ENCODE measurements at regions not wholly inside any gene's neighbourhood (a gene's known extent, or its start where the extent isn't known, plus 50 kb on each side); places are given as distances from the start of the nearest gene placed in this dataset.

GRCh38 chr7:41175435-41175834 lies 527.5 kb downstream of the INHBA start:
- DNase-seq (ENCODE audit: low spot score), result no peak

GRCh38 chr7:41174521-41174920 lies 528.4 kb downstream of the INHBA start:
- DNase-seq (ENCODE audit: low spot score), result no peak

- no peak for DNase-seq (ENCODE audit: low spot score)
These were observed 532.4 kb downstream of the INHBA start for GRCh38 chr7:41170466-41170865.

- DNase-seq (ENCODE audit: low spot score), result no peak
These were observed 533.6 kb downstream of the INHBA start for GRCh38 chr7:41169317-41169716.

GRCh38 chr7:41167836-41168235 lies 535.1 kb downstream of the INHBA start:
- DNase-seq (ENCODE audit: low spot score), result no peak

GRCh38 chr7:41164440-41164839 lies 538.5 kb downstream of the INHBA start:
- no peak for DNase-seq (ENCODE audit: low spot score)

GRCh38 chr7:41163991-41164390 lies 538.9 kb downstream of the INHBA start:
- DNase-seq (ENCODE audit: low spot score), result no peak

GRCh38 chr7:41162612-41163011 lies 540.3 kb downstream of the INHBA start:
- DNase-seq (ENCODE audit: low spot score), result no peak

GRCh38 chr7:41161041-41161587 lies 541.8 kb downstream of the INHBA start:
- DNase-seq (ENCODE audit: low spot score), result no peak

GRCh38 chr7:41156268-41156667 lies 546.6 kb downstream of the INHBA start:
- DNase-seq (ENCODE audit: low spot score), result no peak

GRCh38 chr7:41153268-41153667 lies 549.6 kb downstream of the INHBA start:
- no peak for DNase-seq (ENCODE audit: low spot score)

GRCh38 chr7:41152179-41152678 lies 550.7 kb downstream of the INHBA start:
- no peak for DNase-seq (ENCODE audit: low spot score)

- no peak for DNase-seq (ENCODE audit: low spot score)
These were observed 553.3 kb downstream of the INHBA start for GRCh38 chr7:41149576-41149975.

- no peak for DNase-seq (ENCODE audit: low spot score)
These were observed 554.4 kb downstream of the INHBA start for GRCh38 chr7:41148521-41148951.

- no peak for DNase-seq (ENCODE audit: low spot score)
These were observed 555.0 kb downstream of the INHBA start for GRCh38 chr7:41147606-41148485.

- no peak for DNase-seq (ENCODE audit: low spot score)
These were observed 556.5 kb downstream of the INHBA start for GRCh38 chr7:41146429-41146828.

- no peak for DNase-seq (ENCODE audit: low spot score)
These were observed 557.2 kb downstream of the INHBA start for GRCh38 chr7:41145656-41146055.

GRCh38 chr7:41142904-41143473 lies 559.9 kb downstream of the INHBA start:
- DNase-seq (ENCODE audit: low spot score), result no peak

GRCh38 chr7:41139789-41140188 lies 563.1 kb downstream of the INHBA start:
- no peak for DNase-seq (ENCODE audit: low spot score)

- no peak for DNase-seq (ENCODE audit: low spot score)
These were observed 566.3 kb downstream of the INHBA start for GRCh38 chr7:41136551-41136950.

- no peak for DNase-seq (ENCODE audit: low spot score)
These were observed 567.4 kb downstream of the INHBA start for GRCh38 chr7:41135511-41135910.

- no peak for DNase-seq (ENCODE audit: low spot score)
These were observed 568.3 kb downstream of the INHBA start for GRCh38 chr7:41134300-41135255.

Measured in globus pallidus (tissue), 1 donor.